CD4-positive, alpha-beta memory T cell (primary cell): ENCODE measurements at regions not wholly inside any gene's neighbourhood (a gene's known extent, or its start where the extent isn't known, plus 50 kb on each side); places are given as distances from the start of the nearest gene placed in this dataset.

Experiments used
- CTCF ChIA-PET: fragments of 350-600 bp; sonication (Branson Sonifier 250); formaldehyde crosslinking; loops from one replicate; lab custom pipeline; 2021; ENCODE audit warnings: inconsistent platforms; ENCODE audit not compliant: partially characterized antibody; lab: Charles Lee
- POLR2A ChIA-PET: fragments of 350-600 bp; sonication (Branson Sonifier 250); formaldehyde crosslinking; loops from one replicate; lab custom pipeline; 2021; ENCODE audit not compliant: partially characterized antibody; lab: Charles Lee
- DNase-seq, 5 donors: peaks; one replicate each; pipeline versions ENCODE4 v3.0.0 to v3.0.0-alpha.2; 2020 to 2022; ENCODE audit warnings: mixed read lengths in 1 of 5
- H3K27ac ChIP-seq: one replicate; pipeline ENCODE4 v1.7.0; 2013; ENCODE audit warnings: low read depth, low read length
- H3K27me3 ChIP-seq: 2 replicates; pipeline ENCODE4 v1.7.0; 2013; ENCODE audit warnings: mild to moderate bottlenecking, low read length, moderate library complexity; ENCODE audit not compliant: insufficient read depth
- H3K36me3 ChIP-seq: 2 replicates; pipeline ENCODE4 v1.7.0; 2013; ENCODE audit warnings: mild to moderate bottlenecking, low read length, moderate library complexity; ENCODE audit not compliant: insufficient read depth
- H3K4me1 ChIP-seq: 2 replicates; pipeline ENCODE4 v1.7.0; 2013; ENCODE audit warnings: mild to moderate bottlenecking, low read length, moderate library complexity; ENCODE audit not compliant: insufficient read depth
- H3K4me3 ChIP-seq, 2 donors: one replicate each; pipeline ENCODE4 v1.7.0; 2013; ENCODE audit warnings: low read length in 2 of 2, mild to moderate bottlenecking in 1 of 2
- H3K9me3 ChIP-seq, 2 donors: one replicate each; pipeline ENCODE4 v1.7.0; 2013; ENCODE audit warnings: low read length in 2 of 2, control low read depth in 1 of 2; ENCODE audit not compliant: control insufficient read depth in 1 of 2
- H3K27ac Mint-ChIP-seq, 7 donors: one replicate each; pipeline ENCODE4 v1.8.0; 2020 to 2021; ENCODE audit warnings: mixed read lengths in 7 of 7, mild to moderate bottlenecking in 6 of 7, inconsistent platforms in 3 of 7, moderate library complexity in 3 of 7
- H3K27me3 Mint-ChIP-seq, 2 donors: one replicate each; pipeline ENCODE4 v1.8.0; 2020 to 2021; ENCODE audit warnings: mixed read lengths in 2 of 2
- H3K36me3 Mint-ChIP-seq, 2 donors: one replicate each; pipeline ENCODE4 v1.8.0; 2020 to 2021; ENCODE audit warnings: mixed read lengths in 2 of 2, inconsistent platforms in 1 of 2, mild to moderate bottlenecking in 1 of 2
- H3K4me1 Mint-ChIP-seq, 4 donors: one replicate each; pipeline ENCODE4 v1.8.0; 2020 to 2021; ENCODE audit warnings: mixed read lengths in 4 of 4, mild to moderate bottlenecking in 1 of 4
- H3K4me3 Mint-ChIP-seq, 8 donors: one replicate each; pipeline ENCODE4 v1.8.0; 2020 to 2021; ENCODE audit warnings: mixed read lengths in 8 of 8, mild to moderate bottlenecking in 7 of 8, moderate library complexity in 6 of 8, inconsistent platforms in 3 of 8
- H3K9me3 Mint-ChIP-seq, 8 donors: one replicate each; pipeline ENCODE4 v1.8.0; 2020 to 2021; ENCODE audit warnings: mixed read lengths in 8 of 8, mild to moderate bottlenecking in 5 of 8, inconsistent platforms in 3 of 8, moderate library complexity in 1 of 8
- intact Hi-C: fragments of 100-400 bp; cut with micrococcal nuclease; formaldehyde crosslinking; loops from one replicate; pipeline ENCODE4 v1.15.1; 2023

GRCh38 chr13:99740251-99740979 is 231.2 kb downstream of the ZIC5 start:
- peak overlapping the region in 1 of 7 donors; percentile 39 for H3K27ac Mint-ChIP-seq
- Histone ChIP-seq H3K36me3 (no peaks in the 10 kb centered on the region), H3K27ac (no peak overlapping the region), H3K27me3 (no peaks in the 10 kb centered on the region), H3K9me3 (no peaks in the 10 kb centered on the region), H3K4me1 (no peaks in the 10 kb centered on the region), H3K4me3 (no peak overlapping the region)
- peaks cover 0 to 5% (median 3%) of the 10 kb centered on the region in 4 donors for H3K4me1 Mint-ChIP-seq
- H3K27me3 Mint-ChIP-seq = no peaks in the 10 kb centered on the region
- intact Hi-C loops = no loop called here
- no peaks in the 10 kb centered on the region for H3K36me3 Mint-ChIP-seq
- no peaks in the 10 kb centered on the region for H3K9me3 Mint-ChIP-seq
- POLR2A ChIA-PET = no interaction called here
- DNase-seq = no peak
- CTCF ChIA-PET = interaction anchor here (1.5 kb wide), 1 partner anchor 172 kb away, joined by 3 read pairs; no protein-coding TSS in a partner anchor
- H3K4me3 Mint-ChIP-seq = no peak overlapping the region

GRCh38 chr13:99738626-99739025 is 232.9 kb downstream of the ZIC5 start:
- CTCF ChIA-PET = interaction anchor here (1.0 kb wide), 1 partner anchor 834 kb away, joined by 3 read pairs; no protein-coding TSS in a partner anchor

GRCh38 chr13:99737481-99738245 is 233.9 kb downstream of the ZIC5 start:
- no peak for DNase-seq
- ChIA-PET CTCF (interaction anchor here (1.0 kb wide), 1 partner anchor 835 kb away, joined by 3 read pairs; no protein-coding TSS in a partner anchor), POLR2A (interaction anchor here (0.5 to 0.6 kb wide), 2 partner anchors 14 to 80 kb away, joined by 3 read pairs; no protein-coding TSS in a partner anchor)
- Histone ChIP-seq H3K9me3 (no peaks in the 10 kb centered on the region), H3K27ac (no peak overlapping the region), H3K4me1 (no peaks in the 10 kb centered on the region), H3K36me3 (no peaks in the 10 kb centered on the region), H3K27me3 (no peaks in the 10 kb centered on the region), H3K4me3 (no peak overlapping the region)
- H3K27ac Mint-ChIP-seq = no peak overlapping the region
- intact Hi-C loops = no loop called here
- H3K9me3 Mint-ChIP-seq = no peaks in the 10 kb centered on the region
- H3K36me3 Mint-ChIP-seq = no peaks in the 10 kb centered on the region
- H3K4me1 Mint-ChIP-seq = peaks cover 0 to 5% (median 3%) of the 10 kb centered on the region in 4 donors
- H3K27me3 Mint-ChIP-seq = no peaks in the 10 kb centered on the region
- H3K4me3 Mint-ChIP-seq = no peak overlapping the region

More at GRCh38 chr13:99738626-99739025, 232.9 kb downstream of the ZIC5 start:
- H3K36me3 Mint-ChIP-seq = no peaks in the 10 kb centered on the region
- no peak overlapping the region for H3K4me3 Mint-ChIP-seq
- no peaks in the 10 kb centered on the region for H3K27me3 Mint-ChIP-seq
- H3K27ac Mint-ChIP-seq = no peak overlapping the region
- H3K36me3 ChIP-seq = no peaks in the 10 kb centered on the region
- H3K9me3 ChIP-seq = no peaks in the 10 kb centered on the region
- peaks cover 0 to 5% (median 3%) of the 10 kb centered on the region in 4 donors for H3K4me1 Mint-ChIP-seq
- H3K4me1 ChIP-seq = no peaks in the 10 kb centered on the region
- no peak overlapping the region for H3K4me3 ChIP-seq
- H3K27me3 ChIP-seq = no peaks in the 10 kb centered on the region
- POLR2A ChIA-PET = no interaction called here
- no peak overlapping the region for H3K27ac ChIP-seq
- no peaks in the 10 kb centered on the region for H3K9me3 Mint-ChIP-seq
- intact Hi-C loops = no loop called here
- DNase-seq = no peak

- Mint-ChIP-seq H3K9me3 (no peaks in the 10 kb centered on the region), H3K36me3 (no peaks in the 10 kb centered on the region)
- CTCF ChIA-PET = no interaction called here
Measured at GRCh38 chr13:99736541-99736940, 235.0 kb downstream of the ZIC5 start.

GRCh38 chr13:99734013-99734693 is 232.9 kb downstream of the TM9SF2 start:
- Mint-ChIP-seq H3K36me3 (no peaks in the 10 kb centered on the region), H3K27ac (peak overlapping the region in 2 of 7 donors; percentile 65 to 67), H3K27me3 (no peaks in the 10 kb centered on the region), H3K4me3 (no peak overlapping the region), H3K9me3 (peaks cover 0 to 2% (median 0%) of the 10 kb centered on the region in 8 donors), H3K4me1 (peaks cover 0 to 5% (median 0%) of the 10 kb centered on the region in 4 donors)
- Histone ChIP-seq H3K27ac (no peak overlapping the region), H3K27me3 (no peaks in the 10 kb centered on the region), H3K4me1 (no peaks in the 10 kb centered on the region), H3K9me3 (no peaks in the 10 kb centered on the region), H3K36me3 (no peaks in the 10 kb centered on the region), H3K4me3 (no peak overlapping the region)
- intact Hi-C loops = no loop called here
- no peak for DNase-seq
- CTCF ChIA-PET = no interaction called here
- POLR2A ChIA-PET = no interaction called here

More at GRCh38 chr13:99736541-99736940, 235.0 kb downstream of the ZIC5 start:
- no peak for DNase-seq
- Histone ChIP-seq H3K36me3 (no peaks in the 10 kb centered on the region), H3K9me3 (no peaks in the 10 kb centered on the region), H3K27ac (no peak overlapping the region), H3K4me3 (no peak overlapping the region), H3K27me3 (no peaks in the 10 kb centered on the region), H3K4me1 (no peaks in the 10 kb centered on the region)
- Mint-ChIP-seq H3K4me1 (peaks cover 0 to 5% (median 3%) of the 10 kb centered on the region in 4 donors), H3K27me3 (no peaks in the 10 kb centered on the region), H3K27ac (no peak overlapping the region), H3K4me3 (no peak overlapping the region)
- intact Hi-C loops = no loop called here
- POLR2A ChIA-PET = no interaction called here

- CTCF ChIA-PET = no interaction called here
- H3K27me3 ChIP-seq = no peaks in the 10 kb centered on the region
- H3K36me3 ChIP-seq = no peaks in the 10 kb centered on the region
- no peak for DNase-seq
- intact Hi-C loops = no loop called here
- peak overlapping the region in 2 of 7 donors; percentile 6 to 16 for H3K27ac Mint-ChIP-seq
- H3K36me3 Mint-ChIP-seq = no peaks in the 10 kb centered on the region
- H3K27ac ChIP-seq = no peak overlapping the region
- POLR2A ChIA-PET = no interaction called here
- no peaks in the 10 kb centered on the region for H3K27me3 Mint-ChIP-seq
- H3K9me3 ChIP-seq = no peaks in the 10 kb centered on the region
- H3K4me1 Mint-ChIP-seq = peaks cover 0 to under 1% (median 0%) of the 10 kb centered on the region in 4 donors
- H3K9me3 Mint-ChIP-seq = peaks cover 0 to 2% (median 0%) of the 10 kb centered on the region in 8 donors
- H3K4me3 Mint-ChIP-seq = no peak overlapping the region
- no peak overlapping the region for H3K4me3 ChIP-seq
- no peaks in the 10 kb centered on the region for H3K4me1 ChIP-seq
Measured at GRCh38 chr13:99733346-99733745, 232.1 kb downstream of the TM9SF2 start.

- ChIA-PET CTCF (no interaction called here), POLR2A (no interaction called here)
- Mint-ChIP-seq H3K27ac (peak overlapping the region in 4 of 7 donors; percentile 2 to 42 (median 35)), H3K4me3 (no peak overlapping the region), H3K4me1 (no peaks in the 10 kb centered on the region), H3K27me3 (no peaks in the 10 kb centered on the region), H3K9me3 (peaks cover 0 to 2% (median 0%) of the 10 kb centered on the region in 8 donors), H3K36me3 (peaks cover 0 to 5% of the 10 kb centered on the region in 2 donors)
- DNase-seq = no peak
- H3K27me3 ChIP-seq = no peaks in the 10 kb centered on the region
- H3K4me3 ChIP-seq = no peak overlapping the region
- no peaks in the 10 kb centered on the region for H3K9me3 ChIP-seq
- no peaks in the 10 kb centered on the region for H3K36me3 ChIP-seq
- H3K27ac ChIP-seq = no peak overlapping the region
- H3K4me1 ChIP-seq = no peaks in the 10 kb centered on the region
- intact Hi-C loops = no loop called here
Measured at GRCh38 chr13:99731747-99732146, 230.5 kb downstream of the TM9SF2 start.
